GM21423 (cell line): ENCODE measurements at regions not wholly inside any gene's neighbourhood (a gene's known extent, or its start where the extent isn't known, plus 50 kb on each side); places are given as distances from the start of the nearest gene placed in this dataset.

ENCODE experiments used
- ATAC-seq: cut with Tn5 transposase; IDR thresholded peaks from one replicate; pipeline ENCODE4 v1.9.1; 2021; ENCODE audit warnings: mild to moderate bottlenecking, moderate library complexity; ENCODE audit not compliant: unreplicated experiment

- ATAC-seq, result no peak
These were observed 189.8 kb upstream of the HHIP start for GRCh38 chr4:144456196-144456595.

DNA sequence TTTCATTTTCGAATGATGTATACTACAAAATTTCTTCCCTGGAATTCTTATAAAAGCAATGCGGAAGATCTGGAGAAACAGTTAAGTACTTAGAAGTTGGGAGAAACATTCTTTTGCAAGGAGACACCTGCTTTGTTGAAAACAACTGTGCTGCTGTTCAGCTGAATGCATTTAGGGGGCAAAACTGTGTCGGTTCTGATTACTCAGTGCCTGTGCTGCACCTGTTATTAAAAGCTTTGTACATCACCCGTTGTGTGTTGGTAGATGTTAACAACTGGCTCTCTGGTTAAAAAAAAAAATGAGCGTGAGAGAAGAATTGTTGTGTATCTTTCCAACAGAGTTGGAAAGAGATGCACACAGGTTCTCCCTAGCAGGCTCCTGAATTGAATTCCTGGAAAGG is 184.1 kb upstream of the HHIP start:
- no peak for ATAC-seq

- ATAC-seq, result no peak
These were observed 182.7 kb upstream of the HHIP start for GRCh38 chr4:144463236-144463635.

DNA sequence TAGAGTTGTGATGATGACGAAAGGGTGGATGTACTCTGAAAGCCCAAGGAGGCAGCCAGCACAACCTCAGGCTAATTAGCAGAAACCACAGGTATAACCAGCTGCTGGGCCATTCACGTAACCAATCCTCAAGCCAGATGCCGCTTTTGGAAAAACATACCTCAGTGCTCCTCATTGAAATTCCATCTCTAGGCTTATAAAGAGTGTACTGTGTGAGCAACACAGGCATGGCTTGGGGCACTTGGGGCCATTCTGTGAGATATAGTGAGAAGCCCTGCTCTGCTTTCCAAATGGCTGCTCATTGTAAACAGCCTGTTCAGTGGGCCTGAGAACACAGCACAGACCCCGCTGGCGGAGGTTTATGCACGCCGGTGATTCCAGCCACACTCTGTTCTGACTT is 182.1 kb upstream of the HHIP start:
- ATAC-seq, result no peak

DNA sequence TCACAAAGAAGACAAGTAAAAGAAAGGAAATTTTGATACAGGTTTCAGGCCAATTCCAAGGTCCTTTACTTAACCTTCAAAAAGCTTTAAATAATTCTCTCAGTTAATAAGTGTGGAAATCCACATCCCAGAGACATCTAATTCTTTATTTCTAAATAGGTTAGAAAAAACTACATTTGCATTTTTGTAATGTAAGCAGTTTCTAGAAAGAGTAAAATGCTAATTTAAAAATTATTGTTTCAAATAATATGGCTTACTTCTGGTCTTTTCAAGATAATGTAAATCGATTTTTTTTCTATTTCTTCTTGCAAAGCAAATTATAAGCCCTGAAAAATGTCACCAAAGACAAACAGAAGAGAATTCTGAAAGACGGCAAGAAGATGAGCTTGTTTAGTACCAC is 180.4 kb upstream of the HHIP start:
- no peak for ATAC-seq

DNA sequence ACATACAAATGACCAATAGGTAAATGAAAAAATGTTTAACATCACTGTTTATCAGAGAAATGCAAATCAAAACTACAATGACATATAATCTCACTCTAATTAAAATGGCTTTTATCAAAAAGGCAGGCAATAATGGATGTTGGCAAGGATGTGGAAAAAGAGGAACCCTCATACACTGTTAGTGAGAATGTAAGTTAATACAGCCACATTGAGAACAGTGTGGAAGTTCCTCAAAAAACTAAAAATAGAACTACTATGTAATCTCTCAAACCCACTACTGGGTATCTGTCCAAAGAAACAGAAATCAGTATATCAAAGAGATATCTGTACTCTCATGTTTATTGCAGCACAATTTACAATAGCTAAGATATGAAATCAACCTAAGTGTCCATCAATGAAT is 165.9 kb upstream of the HHIP start:
- ATAC-seq, result no peak

GRCh38 chr4:144489831-144490230 is 156.1 kb upstream of the HHIP start:
- ATAC-seq, result no peak

DNA sequence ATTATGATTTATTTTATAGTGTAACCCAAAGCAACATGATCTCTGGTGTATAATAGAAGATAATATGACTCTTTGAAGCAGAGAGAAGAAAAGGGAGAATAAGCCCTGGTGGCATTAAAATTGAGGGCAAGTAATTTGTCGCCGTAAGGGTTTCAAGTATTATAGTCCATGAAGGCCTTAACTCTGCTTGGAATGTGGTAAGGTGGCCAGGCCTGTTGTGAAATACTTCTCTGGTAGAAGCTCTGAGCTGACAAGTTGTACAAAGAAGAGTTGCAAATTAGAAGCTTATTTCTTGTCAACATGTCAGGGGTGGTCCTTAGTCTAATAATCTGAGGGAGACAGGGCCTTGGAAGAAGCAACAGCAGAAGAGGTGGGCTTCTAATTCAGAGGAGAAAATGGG is 151.7 kb upstream of the HHIP start:
- ATAC-seq, result no peak

DNA sequence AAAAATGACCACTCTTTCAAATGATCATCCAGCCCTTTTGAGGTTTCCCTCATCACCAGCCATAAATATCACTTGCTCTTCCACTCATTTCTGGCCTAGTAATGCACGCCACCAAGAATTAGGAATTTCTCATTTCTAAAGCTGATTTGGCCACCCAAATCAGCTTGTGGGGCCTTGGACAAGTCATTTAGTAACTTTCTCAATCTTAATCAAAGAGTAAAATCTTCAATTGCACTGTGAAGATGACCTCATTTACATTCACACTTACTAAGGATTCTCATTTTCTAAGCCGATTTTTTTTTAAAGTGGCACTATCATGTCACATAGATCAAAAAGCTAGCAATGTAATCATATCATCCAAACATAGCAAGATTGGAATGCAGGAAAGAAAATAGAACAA is 150.0 kb upstream of the HHIP start:
- ATAC-seq, result no peak

DNA sequence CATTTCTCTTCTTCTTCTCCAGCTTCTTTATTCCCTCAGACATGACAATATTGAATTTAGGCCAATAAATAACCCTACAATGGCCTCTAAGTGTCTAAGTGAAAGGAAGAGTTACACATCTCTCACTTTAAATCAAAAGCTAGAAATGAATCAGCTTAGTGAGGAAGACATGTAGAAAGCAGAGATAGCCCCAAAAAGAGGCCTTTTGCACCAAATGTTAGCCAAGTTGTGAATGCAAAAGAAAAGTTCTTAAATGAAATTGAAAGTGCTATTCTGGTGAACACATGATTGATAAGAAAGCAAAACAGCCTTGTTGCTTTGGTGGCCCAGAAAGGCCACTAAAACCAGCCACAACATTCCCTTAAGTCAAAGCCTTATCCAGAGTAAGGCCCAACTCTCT is 146.2 kb upstream of the HHIP start:
- no peak for ATAC-seq

DNA sequence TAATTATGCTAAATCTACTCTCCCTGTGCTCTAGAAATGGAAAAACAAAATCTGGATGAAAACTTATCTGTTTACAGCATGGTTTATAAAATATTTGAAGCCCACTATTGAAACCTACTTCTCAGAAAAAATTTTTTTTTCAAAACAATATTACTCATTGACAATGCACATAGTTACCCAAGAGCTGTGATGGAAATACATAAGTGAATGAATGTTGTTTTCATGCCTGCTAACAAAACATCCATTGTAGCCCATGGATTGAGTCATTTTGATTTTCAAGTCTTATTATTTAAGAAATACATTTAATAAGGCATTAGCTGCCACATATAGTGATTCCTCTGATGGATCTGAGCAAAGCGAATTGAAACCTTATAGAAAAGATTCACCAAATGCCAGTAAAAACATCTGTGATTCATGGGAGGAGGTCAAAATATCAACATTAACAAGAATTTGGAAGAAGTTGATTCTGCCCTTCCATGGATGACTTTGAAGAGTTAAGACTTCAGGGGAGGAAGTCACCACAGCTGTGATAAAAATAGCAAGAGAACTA is 144.7 kb upstream of the HHIP start:
- no peak for ATAC-seq

DNA sequence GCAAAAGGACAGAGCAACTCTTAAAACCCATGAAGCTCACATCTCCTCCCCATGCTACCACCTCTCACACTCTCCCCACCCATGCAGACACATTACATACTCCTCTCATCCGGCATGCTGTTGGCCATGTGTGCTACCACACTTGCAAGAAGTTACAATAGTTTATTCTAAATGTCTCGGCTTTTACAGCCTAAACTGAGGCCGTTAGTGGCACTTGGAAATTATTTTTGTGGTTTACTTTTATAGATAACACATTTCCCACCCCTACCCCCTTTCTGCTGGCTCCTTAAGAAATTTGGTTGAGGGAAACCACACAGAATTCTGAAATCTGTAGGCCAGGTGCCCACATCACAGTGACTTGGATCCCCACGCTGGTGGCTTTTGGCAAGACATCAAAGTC is 141.1 kb upstream of the HHIP start:
- ATAC-seq, result no peak

DNA sequence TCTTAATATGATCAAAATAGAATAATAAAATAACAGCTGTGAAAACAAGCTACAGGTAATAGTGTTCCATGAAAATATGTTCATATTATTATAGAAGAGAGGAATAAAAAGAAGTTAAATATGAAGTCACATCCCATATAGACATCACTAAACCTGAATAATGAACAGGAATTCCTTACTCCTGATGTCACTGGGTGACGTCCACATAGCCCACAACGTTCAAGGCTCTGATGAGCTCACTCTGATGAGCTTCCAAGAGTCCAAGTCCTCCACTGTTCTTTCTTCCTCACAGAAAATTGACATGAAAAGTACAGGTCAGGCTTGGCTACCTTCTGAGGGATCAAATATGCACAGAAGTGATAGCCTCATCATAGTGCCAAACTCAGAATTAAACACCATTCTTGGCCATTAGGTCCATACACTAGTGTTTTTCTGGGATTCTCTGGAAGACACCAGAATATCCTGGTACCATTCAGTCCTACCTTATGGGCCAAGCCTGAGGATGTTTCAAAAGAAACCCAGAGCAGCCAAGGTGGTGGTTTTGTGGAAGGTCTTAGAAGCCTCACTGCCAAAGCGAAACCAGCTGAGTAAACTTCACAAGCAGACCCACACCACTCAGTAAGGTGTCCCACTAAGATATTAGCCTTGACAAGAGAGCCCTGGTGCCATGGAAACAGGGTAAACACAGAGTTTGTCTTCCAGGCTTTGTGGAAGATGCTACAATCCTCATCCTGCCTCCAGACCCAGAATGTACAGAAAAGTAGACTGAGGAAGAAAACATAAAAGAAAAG is 138.4 kb upstream of the HHIP start:
- ATAC-seq, result no peak

- ATAC-seq, result no peak
These were observed 136.6 kb upstream of the HHIP start for GRCh38 chr4:144509088-144510015.

DNA sequence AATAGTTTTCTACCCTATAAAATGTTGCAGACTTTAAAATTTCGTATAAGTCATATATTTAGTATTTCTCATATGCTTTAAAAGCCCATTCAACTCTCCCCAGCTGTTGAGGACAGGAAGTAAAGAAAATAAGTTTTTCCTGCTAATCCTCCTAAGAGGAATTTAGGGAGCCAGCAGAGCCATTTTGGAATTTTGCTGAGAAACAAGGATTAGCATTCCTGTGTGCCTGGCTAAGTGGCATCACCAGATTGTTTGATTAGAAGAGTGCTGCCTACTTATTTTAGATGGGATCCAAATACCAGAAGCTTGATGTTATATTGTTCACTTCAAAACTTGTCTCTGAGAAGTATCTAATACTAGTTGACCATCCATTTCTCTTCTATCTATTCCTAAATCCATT is 131.2 kb upstream of the HHIP start:
- ATAC-seq, result no peak

DNA sequence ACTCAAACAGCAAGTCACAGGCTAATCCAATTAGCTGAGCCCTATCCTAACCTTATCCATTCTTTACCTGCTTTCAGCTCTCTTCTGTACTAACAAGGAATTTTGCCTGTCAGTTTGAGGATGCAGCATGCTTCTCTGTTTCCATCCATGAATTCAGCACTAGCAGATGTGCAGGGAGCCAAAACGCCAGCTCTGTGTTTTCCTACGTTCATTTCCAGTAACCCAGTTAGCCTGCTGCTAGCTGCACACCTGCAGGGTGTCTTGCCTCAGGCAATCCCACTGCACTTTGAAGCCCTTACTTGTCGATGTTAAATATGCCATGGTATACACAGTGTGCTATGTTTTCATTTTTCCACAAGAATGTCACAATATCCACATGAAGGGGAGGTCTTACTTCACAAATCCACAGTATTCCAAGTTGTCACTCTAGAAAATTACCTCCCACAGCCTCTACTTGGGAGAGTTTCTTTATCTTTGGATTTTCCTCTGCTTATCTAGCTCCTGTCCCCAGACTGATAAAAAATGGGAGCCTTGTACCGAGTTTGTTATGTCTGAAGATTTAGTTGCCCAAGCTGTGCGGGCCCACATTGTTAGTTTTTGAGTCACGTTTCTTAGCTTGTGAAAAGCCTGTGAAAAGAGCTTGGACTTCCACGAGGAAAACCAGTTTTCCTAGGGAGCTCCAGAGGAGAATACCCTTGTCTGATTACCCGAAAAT is 127.6 kb upstream of the HHIP start:
- no peak for ATAC-seq

DNA sequence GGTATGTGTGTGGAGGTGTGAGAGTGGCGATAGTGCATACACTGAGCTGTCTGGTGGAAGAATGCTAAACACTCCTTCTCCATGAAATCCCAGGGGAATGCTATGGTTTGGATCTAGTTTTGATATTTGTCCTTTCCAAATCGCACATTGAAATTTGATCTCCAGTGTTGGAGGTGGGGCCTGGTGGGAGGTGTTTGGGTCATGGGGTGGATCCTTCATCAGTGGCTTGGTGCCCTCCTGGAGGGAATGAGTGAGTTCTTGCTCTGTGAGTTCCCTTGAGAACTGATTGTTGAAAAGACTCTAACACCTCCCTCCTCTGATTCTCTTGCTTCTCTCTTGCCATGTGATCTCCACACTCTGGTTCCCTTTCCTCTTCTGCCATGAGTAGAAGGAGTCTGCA is 114.1 kb upstream of the HHIP start:
- ATAC-seq, result no peak

DNA sequence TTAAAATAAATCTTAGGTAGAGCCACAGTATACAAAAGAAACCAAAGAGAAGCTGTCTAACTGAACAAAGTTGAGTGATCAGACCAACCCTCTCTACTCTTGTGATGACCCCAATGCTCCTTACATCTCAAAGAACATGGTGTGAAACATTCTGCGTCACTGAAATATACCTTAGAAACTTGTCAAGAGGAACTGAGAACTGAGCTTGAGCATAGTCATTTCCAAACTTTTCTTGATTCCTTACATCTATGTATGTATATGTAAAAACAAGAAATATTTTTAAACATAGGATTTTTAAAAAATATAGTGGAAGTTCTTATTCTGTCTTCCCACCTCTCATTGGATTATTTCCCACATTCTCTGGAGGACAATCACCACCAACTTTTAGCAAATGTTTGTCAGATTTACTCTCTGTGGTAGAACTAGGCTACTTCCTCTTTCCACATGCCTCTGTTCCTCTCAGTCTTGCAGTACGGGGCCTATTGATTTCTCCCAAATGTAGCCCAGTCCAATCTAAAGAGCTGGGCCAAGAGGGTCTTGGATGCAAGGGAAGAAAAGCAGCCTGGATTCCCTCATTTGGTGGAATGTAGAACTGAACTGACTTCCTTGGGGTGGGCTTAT is 98.2 kb upstream of the HHIP start:
- peak; percentile 99 for ATAC-seq

GRCh38 chr4:144556636-144557035 is 89.3 kb upstream of the HHIP start:
- ATAC-seq, result no peak

GRCh38 chr4:144557404-144557803 is 88.6 kb upstream of the HHIP start:
- ATAC-seq, result no peak
